Endodermal cell (in vitro differentiated cells): ENCODE measurements at regions not wholly inside any gene's neighbourhood (a gene's known extent, or its start where the extent isn't known, plus 50 kb on each side); places are given as distances from the start of the nearest gene placed in this dataset.
A peak's percentile ranks its signal among the peaks of the same experiment; 100 is the strongest.

Source experiments
- DNase-seq: peaks from one replicate; pipeline ENCODE4 v3.0.0-alpha.2; 2017
- H3K27ac ChIP-seq: 2 replicates; pipeline ENCODE4 v1.5.1; 2013; ENCODE audit warnings: mild to moderate bottlenecking, low read depth, low read length, moderate library complexity
- H3K27me3 ChIP-seq: 2 replicates; pipeline ENCODE4 v1.6.1; 2013; ENCODE audit warnings: mild to moderate bottlenecking, low read length, moderate library complexity; ENCODE audit not compliant: insufficient read depth, control insufficient read depth, poor library complexity, severe bottlenecking
- H3K36me3 ChIP-seq: 2 replicates; pipeline ENCODE4 v1.7.0; 2013; ENCODE audit warnings: mild to moderate bottlenecking, low read length, moderate library complexity; ENCODE audit not compliant: control insufficient read depth, insufficient read depth
- H3K4me1 ChIP-seq: one replicate; pipeline ENCODE4 v1.7.0; 2013; ENCODE audit warnings: low read length; ENCODE audit not compliant: control insufficient read depth, insufficient read depth
- H3K4me3 ChIP-seq: 2 replicates; pipeline ENCODE4 v1.5.1; 2013; ENCODE audit warnings: mild to moderate bottlenecking, low read length, moderate library complexity
- H3K9ac ChIP-seq: 2 replicates; pipeline ENCODE4 v1.6.1; 2013; ENCODE audit warnings: mild to moderate bottlenecking, low read length, moderate library complexity; ENCODE audit not compliant: poor library complexity, severe bottlenecking; ENCODE audit errors: extremely low read depth
- H3K9me3 ChIP-seq: 2 replicates; pipeline ENCODE4 v1.6.1; 2013; ENCODE audit warnings: mild to moderate bottlenecking, low read length, moderate library complexity; ENCODE audit not compliant: control insufficient read depth
- H3K27ac Mint-ChIP-seq: 2 replicates; pipeline ENCODE4 v1.8.0; 2020; ENCODE audit warnings: mixed read lengths
- H3K27me3 Mint-ChIP-seq: 2 replicates; pipeline ENCODE4 v1.8.0; 2021; ENCODE audit warnings: mild to moderate bottlenecking, mixed read lengths; ENCODE audit not compliant: insufficient read depth
- H3K36me3 Mint-ChIP-seq: 2 replicates; pipeline ENCODE4 v1.8.0; 2020; ENCODE audit warnings: low read depth, mixed read lengths
- H3K4me1 Mint-ChIP-seq: 2 replicates; pipeline ENCODE4 v1.8.0; 2020; ENCODE audit warnings: mixed read lengths
- H3K4me3 Mint-ChIP-seq: 2 replicates; pipeline ENCODE4 v1.8.0; 2020; ENCODE audit warnings: mild to moderate bottlenecking, moderate library complexity, mixed read lengths
- H3K9me3 Mint-ChIP-seq: 2 replicates; pipeline ENCODE4 v1.8.0; 2020; ENCODE audit warnings: mild to moderate bottlenecking, mixed read lengths
- CTCF ChIP-seq: fragments of 200-600 bp; sonication (generic); conservative IDR thresholded peaks from 2 replicates; pipeline ENCODE4 v1.5.0; 2021; ENCODE audit warnings: antibody characterized with exemption, mild to moderate bottlenecking
- WGBS, 2 experiments: methylation state at CpG; one replicate each; pipeline versions ENCODE4 v1.1.5 to v1.1.7; 2013; ENCODE audit warnings: missing lambda C conversion rate in 2 of 2, mixed read lengths in 1 of 2; ENCODE audit not compliant: insufficient coverage in 1 of 2, insufficient read length in 1 of 2; 5-methylcytosine and 5-hydroxymethylcytosine counted together

- Mint-ChIP-seq H3K4me1 (no peaks in the 10 kb centered on the region), H3K4me3 (no peak overlapping the region), H3K27ac (no peak overlapping the region), H3K27me3 (no peaks in the 10 kb centered on the region), H3K9me3 (no peaks in the 10 kb centered on the region), H3K36me3 (no peaks in the 10 kb centered on the region)
- 100% methylated on average over 1 of the region's 1 CpG; no CpG with 5 or more reads in 1 of the 2 experiments for WGBS, 2 experiments
- TF ChIP-seq CTCF, result no peak
- Histone ChIP-seq H3K9ac (no peak overlapping the region), H3K4me3 (no peak overlapping the region), H3K4me1 (no peaks in the 10 kb centered on the region), H3K9me3 (no peaks in the 10 kb centered on the region), H3K36me3 (no peaks in the 10 kb centered on the region), H3K27me3 (no peaks in the 10 kb centered on the region), H3K27ac (no peak overlapping the region)
- no peak for DNase-seq
Measured at GRCh38 chr3:22568285-22568684, 634.8 kb upstream of the UBE2E2 start.

- no peak for TF ChIP-seq CTCF
- no peaks in the 10 kb centered on the region for H3K27me3 Mint-ChIP-seq
- DNase-seq, result no peak
- 78 to 95% methylated on average over 1 to 2 of the region's 2 CpGs for WGBS, 2 experiments
- no peaks in the 10 kb centered on the region for H3K4me1 Mint-ChIP-seq
- Histone ChIP-seq H3K9ac (no peak overlapping the region), H3K36me3 (no peaks in the 10 kb centered on the region), H3K4me1 (no peaks in the 10 kb centered on the region), H3K9me3 (no peaks in the 10 kb centered on the region), H3K4me3 (no peak overlapping the region), H3K27me3 (no peaks in the 10 kb centered on the region), H3K27ac (no peak overlapping the region)
- H3K9me3 Mint-ChIP-seq, result no peaks in the 10 kb centered on the region
- H3K4me3 Mint-ChIP-seq, result no peak overlapping the region
- no peaks in the 10 kb centered on the region for H3K36me3 Mint-ChIP-seq
- H3K27ac Mint-ChIP-seq, result no peak overlapping the region
Measured at GRCh38 chr3:22569570-22569969, 633.6 kb upstream of the UBE2E2 start.

- TF ChIP-seq CTCF, result no peak
- Histone ChIP-seq H3K9ac (no peak overlapping the region), H3K27me3 (no peaks in the 10 kb centered on the region), H3K4me1 (peaks cover 2% of the 10 kb centered on the region), H3K36me3 (no peaks in the 10 kb centered on the region), H3K4me3 (no peak overlapping the region), H3K27ac (peak overlapping the region; percentile 8), H3K9me3 (no peaks in the 10 kb centered on the region)
- no peaks in the 10 kb centered on the region for H3K36me3 Mint-ChIP-seq
- H3K4me3 Mint-ChIP-seq, result no peak overlapping the region
- H3K27me3 Mint-ChIP-seq, result no peaks in the 10 kb centered on the region
- H3K9me3 Mint-ChIP-seq, result no peaks in the 10 kb centered on the region
- DNase-seq, result no peak
- H3K4me1 Mint-ChIP-seq, result peaks cover 18% of the 10 kb centered on the region
- no peak overlapping the region for H3K27ac Mint-ChIP-seq
Measured at GRCh38 chr3:22581007-22581406, 622.1 kb upstream of the UBE2E2 start.
